HG02610 (cell line): ENCODE measurements at regions not wholly inside any gene's neighbourhood (a gene's known extent, or its start where the extent isn't known, plus 50 kb on each side); places are given as distances from the start of the nearest gene placed in this dataset.
A peak's percentile ranks its signal among the peaks of the same experiment; 100 is the strongest.
"Not testable (repeated sequence)": the region's sequence is repeated elsewhere in the genome, so short reads cannot be mapped to it uniquely, and the experiment has no call there.

Experiments
- ATAC-seq: cut with Tn5 transposase; IDR thresholded peaks from one replicate; pipeline ENCODE4 v1.9.1; 2021; ENCODE audit warnings: mild to moderate bottlenecking, moderate library complexity; ENCODE audit not compliant: unreplicated experiment

DNA sequence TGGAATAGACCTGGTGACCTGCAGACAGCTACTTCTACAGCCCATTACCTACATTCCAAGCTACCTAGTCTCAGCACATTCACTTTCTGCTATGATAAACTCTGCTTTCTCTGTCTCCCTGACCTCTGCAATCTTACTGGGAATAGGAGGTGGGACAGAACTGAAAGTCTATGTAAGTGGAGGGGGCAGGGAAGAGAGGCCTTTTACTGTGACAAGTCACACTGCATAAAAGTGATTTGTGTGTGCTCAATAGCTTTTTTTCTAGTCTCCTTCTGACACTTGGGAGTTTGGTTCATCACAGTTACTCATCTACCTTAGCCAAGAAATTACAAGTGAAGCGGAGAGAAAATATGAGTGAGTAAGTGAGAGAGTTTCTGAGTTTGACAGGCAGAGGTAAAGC is 322.4 kb downstream of the OLFM4 start:
- no peak for ATAC-seq

DNA sequence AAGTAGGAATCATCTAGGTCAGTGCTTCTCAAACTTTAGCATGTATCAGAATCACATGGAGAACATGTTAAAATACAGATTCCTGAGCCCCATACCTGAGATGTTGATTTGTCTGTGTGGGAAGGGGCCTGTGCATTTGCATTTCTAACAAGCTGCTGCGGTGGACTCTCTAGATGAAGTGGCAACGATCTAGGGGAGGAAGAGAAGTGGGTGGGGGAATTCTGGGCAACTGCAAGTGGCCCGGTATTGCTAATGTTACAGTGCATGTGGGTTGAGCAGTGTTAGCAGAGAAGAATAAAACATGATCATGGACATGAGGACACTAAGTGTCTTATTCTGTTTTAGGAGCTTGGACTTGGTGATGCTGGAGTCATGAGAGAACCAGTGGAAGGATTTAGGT is 329.0 kb downstream of the OLFM4 start:
- peak; percentile 77 for ATAC-seq

DNA sequence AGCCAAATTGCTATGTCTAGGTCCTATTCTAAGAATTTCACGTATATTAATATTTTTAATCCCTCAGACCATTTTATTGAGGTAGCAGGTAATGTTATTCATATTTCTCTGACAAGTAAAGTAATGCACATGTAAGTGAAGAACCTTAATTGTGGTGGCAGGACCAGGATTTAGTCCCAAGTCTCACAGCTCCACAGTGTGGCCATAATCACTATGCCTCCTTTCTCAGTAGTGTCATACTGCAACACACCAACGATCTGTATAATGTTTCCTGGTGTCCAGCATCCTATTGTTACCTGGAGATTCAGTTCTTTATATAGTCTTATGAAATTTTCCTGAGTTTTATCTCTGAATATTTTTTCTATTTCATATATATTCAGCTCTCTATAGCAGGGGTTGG is 340.3 kb downstream of the OLFM4 start:
- no peak for ATAC-seq

DNA sequence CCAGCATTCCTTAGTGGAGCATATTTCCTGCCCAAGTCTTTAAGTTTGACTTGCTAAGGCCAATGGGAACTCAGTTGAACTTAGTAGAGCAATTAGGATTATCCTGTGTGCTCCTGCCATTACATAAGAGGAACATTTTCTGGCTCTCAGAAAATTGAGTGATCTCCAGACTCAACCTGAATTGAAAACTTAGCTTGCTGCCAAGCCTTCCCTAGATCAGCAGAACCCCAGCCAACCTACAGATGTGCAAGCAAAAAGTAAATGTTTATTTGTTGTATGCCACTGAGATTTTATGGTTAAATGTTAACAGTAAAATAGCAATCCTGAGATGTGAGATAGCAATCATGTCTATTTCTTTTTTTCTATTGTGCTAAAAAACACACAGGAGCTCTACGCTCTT is 350.9 kb downstream of the OLFM4 start:
- ATAC-seq = no peak

DNA sequence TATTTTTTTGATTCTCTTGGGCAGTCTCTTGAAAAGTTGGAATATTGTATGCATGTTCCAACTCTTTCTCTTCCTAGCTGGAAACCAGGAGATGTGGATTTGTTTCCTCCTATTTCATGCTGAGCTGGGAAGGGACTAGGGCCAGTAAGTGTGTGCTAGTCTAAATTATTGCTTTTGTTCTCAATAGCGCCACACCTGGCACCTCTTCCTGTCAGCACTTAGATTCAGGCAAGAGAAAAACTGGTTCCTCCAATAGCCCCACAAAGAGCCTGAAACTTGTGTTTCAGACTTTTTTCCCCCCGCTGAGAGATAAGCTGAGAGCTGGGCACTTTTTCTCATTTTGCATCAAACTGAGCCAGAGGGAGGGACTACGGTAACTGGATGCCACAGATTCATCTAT is 353.4 kb downstream of the OLFM4 start:
- ATAC-seq = no peak

DNA sequence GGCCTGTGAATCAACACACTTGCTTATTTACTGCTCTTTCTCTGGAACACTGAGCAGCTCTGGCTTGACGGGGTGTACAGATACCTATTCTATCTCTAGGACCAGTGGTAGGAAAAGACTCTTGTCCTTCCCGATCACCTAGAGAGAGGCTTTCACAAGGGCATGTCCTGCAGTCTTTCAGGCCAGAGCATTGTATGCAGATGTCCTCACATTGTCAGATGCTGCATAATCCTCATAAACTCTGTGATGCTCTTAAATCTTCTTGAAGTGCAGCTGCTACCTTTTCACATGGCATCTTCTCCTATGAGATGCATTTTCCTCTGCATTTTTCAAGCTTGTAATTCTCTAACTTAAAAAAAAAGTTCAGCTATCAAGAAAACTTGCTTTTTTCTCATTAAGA is 369.4 kb downstream of the OLFM4 start:
- ATAC-seq = no peak

DNA sequence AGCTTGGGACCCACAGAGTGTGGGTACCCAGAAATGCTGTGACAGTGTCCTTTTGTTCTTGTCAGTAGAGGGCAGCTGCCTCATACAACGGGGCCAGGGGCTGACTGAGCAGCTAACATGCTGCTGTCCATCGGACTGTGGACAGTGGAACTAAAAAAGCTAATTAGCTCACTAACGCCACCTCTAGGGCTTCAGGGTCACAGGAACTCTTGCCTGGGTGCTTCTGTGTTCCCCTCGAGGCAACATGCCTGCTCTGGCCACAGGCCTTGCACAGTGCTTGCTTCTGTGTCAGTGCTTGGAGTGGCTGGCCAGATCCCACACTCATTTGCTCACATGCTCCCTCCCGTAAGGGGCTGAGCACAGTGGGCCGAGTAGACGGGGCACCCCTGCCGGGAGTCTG is 377.0 kb downstream of the OLFM4 start:
- ATAC-seq = no peak

DNA sequence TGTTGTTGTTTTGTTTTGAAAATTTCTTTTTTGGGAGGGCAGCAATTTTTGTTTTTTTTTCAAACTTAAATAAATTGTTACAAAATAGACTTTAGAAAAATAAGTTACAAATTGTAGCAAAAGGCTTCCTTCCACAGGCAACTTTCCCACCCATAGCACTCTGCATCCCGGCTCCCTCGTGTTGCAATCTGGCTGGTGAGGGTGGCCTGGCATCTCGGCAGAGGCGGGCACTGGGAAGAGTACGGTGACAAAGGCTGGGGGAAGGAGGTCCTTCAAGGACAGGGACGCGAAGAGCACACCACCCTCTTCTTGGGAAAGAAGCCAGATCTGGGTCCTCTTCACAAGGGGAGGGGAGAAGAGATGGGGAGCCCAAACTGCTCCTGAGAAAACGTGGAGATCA is 379.7 kb downstream of the OLFM4 start:
- ATAC-seq = no peak

DNA sequence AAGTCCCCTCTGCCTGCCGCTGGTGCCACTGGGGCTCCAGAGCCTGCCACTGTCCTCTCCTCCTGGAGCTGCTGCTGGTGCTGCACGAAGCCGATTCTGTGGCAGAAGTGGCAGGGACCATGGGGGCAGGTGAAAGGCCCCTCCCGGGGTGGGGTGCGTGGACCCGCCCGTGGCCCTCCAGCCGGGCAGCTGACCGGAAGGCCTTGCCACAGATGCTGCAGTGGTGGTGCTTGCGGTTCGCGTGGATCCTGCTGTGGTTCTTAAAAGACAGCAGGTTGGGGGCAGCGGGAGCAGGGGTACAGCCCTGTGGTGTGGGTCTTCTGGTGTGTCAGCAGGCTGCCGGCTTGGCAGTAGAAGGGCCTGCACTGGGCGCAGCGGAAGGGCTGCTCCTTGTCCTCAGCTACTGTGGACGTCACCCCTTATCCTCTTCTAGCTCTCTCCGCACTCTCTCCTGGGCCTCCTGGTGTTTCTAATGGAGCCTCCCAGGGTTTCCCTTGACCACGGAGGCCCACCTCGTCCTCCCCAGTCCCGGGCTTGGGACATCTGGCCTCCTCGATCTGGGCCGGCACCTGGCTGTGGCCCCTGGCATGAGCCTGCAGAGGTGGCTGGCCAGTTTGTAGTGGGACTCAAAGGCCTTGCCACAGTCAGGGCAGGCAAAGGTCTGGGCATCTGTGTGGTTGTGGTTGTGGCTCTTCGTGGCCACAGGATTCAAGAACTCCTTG is 380.4 kb downstream of the OLFM4 start:
- no peak for ATAC-seq

DNA sequence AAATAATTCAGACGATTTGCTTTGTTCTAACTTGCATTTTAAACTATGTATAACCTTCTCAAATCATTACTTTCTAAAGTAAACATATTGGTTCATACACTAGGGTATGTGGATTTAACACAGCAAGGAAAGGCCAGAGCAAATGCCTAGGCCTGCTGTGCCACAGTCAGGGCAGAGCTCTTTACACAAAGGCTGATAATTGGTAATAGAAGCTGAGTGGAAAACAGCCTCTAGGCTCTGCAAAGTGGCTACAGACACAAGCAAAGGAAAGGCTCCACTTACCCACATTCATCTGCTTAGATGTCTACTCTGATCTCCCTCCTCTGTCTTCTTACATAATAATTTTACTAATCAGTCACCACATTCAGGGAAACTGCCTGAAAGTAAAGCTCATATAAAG is 382.9 kb downstream of the OLFM4 start:
- ATAC-seq = no peak

DNA sequence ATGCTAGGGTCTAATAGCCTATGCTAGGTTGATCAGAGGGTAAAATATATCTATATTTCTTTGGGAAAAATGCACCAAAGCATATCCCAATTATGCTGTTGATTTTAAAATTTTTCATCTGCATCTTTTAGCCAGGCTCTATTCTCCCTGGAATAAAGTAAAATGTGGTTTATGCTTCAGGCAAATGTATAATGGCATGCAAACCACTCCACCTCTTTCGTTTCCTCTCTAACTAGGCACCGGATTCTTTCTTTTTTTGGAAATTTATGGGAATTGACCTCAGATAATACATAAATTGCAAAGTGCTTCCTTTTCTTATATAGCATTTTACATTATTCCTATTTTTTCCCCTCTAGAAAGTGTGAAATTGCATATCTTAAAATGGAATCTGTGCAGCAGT is 386.5 kb downstream of the OLFM4 start:
- no peak for ATAC-seq

DNA sequence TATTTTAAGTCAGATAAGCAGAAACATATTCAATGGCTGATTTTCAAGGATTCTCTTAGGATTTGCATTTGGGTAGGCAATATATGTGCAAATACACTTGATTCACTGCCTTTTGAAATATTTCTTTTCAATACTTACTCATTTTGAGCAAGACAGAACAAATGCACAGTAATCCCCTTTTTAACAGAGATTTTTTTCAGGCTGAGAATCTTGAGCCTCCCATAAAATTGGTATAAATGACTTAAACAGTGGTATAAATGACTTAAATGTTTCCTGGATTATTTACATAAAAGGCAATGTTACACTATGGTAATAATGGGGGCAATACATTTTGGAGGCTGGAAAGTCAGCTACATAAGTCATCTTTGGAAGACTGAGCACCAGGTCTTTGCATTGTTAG is 389.0 kb downstream of the OLFM4 start:
- no peak for ATAC-seq

DNA sequence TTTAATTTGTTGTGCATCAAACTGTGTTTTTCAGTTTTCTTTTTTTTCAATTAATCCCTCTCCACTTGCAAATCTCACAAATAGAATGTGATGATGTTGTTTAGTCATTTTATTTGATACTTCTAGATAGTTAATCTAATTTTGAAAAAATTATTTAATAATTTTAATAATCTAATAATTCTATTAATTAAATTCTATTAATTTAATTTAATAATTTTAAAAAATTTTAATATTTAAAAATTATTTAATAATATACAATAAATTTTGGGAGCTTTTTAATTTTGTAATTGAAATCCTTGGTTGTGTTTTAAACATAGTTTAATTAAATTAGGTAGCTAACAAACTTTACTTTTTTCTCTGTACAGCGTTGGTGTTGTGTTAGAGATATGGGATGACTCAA is 393.8 kb downstream of the OLFM4 start:
- ATAC-seq = no peak

DNA sequence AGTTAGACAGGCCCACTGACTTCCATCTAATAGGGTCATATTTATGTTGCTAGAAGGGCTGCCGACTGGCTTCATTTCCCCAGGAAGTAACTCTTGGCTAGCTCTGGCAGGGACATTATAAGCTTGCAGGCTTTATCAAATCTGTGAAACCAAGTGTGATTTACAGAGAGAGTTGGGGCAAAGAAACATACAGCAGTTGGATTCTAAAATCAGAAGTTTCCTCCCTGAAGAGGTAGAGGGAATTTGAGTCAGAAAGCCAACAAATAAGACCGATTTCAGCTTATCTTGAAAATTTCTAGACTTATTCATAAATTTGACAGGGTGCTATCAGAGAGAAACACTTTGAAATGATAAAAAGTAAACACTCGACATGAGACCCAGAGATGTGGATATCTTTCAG is 407.8 kb downstream of the OLFM4 start:
- ATAC-seq = no peak

DNA sequence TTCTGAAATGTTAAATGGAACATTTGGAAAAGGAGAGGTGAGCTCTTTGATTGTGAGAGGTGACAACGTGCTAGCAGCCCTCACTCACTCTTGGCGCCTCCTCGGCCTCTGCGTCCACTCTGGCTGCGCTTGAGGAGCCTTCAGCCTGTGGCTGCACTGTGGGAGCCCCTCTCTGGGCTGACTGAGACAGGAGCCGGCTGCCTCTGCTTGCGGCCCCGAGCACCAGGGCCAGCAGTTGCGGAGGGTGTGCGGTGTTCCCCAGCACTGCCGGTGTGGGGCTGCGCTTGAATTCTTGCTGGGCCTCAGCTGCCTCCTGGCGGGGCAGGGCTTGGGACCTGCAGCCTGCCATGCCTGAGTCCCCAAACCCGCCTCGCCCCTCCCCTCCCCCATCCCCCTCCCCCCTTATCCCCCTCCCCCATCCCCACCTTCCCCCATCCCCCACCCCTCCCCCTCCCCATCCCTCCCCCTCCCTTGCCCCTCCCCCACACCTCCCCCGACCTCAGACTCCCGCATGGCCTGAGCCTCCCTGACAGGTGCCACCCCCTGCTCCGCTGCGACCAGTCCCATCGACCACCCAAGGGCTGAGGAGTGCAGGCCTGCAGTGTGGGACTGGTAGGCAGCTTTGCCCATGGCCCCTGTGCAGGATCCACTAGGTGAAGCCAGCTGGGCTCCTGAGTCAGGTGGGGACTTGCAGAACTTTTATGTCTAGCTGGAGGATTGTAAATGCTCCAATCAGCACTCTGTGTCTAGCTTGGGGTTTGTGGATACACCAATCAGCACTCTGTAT is 411.0 kb downstream of the OLFM4 start:
- ATAC-seq = no peak

DNA sequence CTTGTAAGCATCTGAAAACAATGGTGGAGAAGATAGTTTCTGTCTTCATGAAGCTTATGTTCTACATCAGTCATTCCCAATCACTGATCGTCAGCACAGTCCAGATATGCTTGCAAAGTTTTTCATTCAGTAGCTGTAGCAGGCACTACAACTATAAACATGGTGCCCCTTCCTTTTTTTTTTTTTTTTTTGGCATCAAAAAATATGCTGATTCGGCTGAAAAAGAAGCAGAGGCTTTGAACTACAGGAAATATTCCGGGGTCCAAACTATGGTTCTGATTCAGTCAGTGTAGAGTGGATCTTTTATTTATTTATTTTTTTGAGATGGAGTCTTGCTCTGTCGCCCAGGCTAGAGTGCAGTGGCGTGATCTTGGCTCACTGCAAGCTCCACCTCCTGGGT is 414.4 kb downstream of the OLFM4 start:
- ATAC-seq = no peak

DNA sequence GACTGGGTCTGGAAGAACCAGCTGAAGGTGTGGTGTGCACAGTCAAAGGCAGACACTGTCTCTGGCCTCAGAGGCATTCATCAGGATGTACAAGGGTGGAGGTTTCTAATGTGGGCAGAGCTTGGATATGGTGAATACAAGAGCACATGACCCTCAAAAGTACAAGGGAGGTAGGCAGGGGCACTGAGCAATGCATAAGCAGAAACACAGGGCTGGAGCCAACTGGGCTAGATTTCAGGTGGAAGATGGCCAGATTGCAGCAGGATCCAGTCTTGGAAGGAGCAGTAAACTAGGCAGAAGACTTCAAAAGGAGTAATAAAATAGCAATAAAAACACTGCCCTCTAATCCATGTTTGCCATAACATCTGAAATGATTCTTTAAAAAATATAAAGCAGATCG is 417.1 kb downstream of the OLFM4 start:
- ATAC-seq = no peak

DNA sequence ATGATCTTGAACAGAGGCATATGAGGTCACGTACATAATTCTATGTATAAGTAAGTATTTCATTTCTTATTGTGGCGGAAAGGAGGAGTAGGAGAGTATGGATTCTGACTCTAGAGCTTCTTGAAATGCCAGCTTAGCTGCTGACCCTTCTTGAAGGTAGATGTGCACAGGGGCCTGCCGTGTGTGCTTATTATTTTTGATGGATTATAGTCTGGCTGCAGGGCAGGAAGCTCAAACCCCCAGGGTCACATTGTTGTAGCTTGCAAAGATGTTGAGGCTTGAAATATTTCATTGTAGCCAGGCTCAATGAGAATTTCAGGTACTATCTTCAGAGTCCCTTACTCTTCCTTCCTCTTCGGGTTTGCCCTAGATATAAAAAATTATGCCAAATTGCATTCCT is 418.8 kb downstream of the OLFM4 start:
- no peak for ATAC-seq

DNA sequence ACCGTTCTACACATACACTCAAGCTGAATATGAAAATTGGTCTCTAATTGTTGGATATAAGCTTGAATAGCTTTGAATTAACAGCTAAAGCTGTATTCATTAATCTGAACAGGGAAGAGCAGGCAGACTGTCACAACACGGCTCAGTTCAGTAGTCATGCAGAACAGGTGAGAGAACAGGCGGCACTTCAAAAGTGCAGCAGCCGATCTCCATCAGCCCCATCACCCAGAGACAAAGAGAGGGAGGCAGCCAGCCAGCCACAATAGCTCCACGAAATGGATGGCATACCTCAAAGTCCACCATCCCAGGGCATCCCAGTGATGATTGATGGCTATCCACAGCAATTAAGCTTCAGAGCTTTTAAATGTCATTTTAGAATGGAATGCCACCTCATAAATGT is 419.2 kb downstream of the OLFM4 start:
- no peak for ATAC-seq

DNA sequence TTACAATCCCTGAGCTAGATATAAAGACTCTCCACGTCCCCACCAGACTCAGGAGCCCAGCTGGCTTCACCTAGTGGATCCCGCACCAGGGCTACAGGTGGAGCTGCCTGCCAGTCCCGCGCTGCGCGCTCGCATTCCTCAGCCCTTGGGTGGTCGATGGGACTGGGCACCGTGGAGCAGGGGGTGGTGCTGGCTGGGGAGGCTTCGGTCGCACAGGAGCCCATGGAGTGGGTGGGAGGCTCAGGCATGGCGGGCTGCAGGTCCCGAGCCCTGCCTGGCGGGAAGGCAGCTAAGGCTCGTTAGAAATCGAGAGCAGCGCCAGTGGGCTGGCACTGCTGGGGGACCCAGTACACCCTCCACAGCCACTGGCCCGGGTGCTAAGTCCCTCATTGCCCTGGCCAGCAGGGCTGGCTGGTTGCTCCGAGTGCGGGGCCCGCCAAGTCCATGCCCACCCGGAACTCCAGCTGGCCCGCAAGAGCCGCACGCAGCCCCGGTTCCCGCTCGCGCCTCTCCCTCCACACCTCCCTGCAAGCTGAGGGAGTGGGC is 423.7 kb downstream of the OLFM4 start:
- ATAC-seq = not testable (repeated sequence)

DNA sequence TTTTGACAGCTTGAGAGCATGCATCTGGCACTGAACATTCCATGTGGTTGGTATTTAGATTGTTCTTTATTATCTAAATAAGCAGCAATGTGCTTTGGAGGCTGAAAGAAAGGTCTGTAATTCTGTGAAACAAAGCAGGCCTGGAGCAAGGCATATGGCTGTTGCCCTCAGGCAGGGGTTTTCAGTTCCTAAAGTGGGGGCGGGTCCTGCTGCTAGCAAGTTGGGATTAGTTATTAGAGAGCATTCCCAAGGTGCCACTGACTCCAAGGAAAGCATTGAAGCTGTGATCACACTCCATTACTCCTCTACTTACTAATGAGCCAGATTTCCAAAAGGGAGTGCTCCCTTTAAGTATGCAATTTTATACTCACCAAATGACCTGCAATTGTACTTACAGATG is 432.2 kb downstream of the OLFM4 start:
- no peak for ATAC-seq

DNA sequence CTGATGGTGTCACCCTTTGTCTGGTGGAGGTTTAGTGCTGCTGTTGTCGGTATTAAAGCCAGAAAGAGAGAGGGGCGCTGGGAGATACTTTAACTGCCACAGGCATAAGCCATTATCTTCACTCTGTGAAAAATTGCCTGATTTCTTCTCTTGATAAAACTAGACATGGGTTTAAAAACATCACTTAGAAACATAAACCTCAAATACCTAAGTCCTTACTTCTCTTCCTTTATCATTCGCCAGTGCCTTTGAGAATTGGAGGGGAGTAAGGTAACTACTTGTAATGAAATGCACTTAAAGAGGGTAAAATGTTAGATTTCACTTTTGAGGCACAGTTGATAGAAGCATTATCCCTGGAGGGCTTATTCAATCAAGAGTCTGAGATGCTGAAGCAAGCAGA is 434.5 kb downstream of the OLFM4 start:
- no peak for ATAC-seq
